Stimulated activated CD4-positive, alpha-beta T cell treated with anti-CD3 and anti-CD28 coated beads, Interleukin-1b, Interleukin-23, amount 100 ng/mL, for 4 hours (primary cell): ENCODE measurements at regions not wholly inside any gene's neighbourhood (a gene's known extent, or its start where the extent isn't known, plus 50 kb on each side); places are given as distances from the start of the nearest gene placed in this dataset.
"Not testable (repeated sequence)": the region's sequence is repeated elsewhere in the genome, so short reads cannot be mapped to it uniquely, and the experiment has no call there.

Source experiments
- DNase-seq, 2 donors: peaks; one replicate each; pipeline ENCODE4 v3.0.0-alpha.2; 2020; ENCODE audit warnings: low read depth in 2 of 2

DNA sequence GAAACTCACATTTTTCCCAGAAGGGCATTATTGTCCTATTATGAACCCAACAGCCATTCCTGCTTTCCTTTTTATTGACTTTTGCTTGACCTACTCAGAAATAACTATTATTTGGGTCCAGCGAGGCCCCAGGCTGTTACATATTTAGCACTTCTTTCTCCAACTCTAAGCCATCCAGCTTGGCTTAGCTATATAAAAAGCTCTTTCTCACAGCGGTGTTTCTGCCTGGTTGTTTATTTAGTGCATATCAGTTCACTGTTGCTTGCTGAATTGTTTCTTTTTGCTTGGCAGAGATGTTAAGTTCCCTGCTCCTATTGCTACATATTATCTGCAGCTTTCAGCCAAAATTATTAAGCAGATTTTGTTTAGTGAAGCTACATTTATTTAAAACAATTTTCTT lies 1156.8 kb upstream of the SEMA6A start:
- no peak for DNase-seq

DNA sequence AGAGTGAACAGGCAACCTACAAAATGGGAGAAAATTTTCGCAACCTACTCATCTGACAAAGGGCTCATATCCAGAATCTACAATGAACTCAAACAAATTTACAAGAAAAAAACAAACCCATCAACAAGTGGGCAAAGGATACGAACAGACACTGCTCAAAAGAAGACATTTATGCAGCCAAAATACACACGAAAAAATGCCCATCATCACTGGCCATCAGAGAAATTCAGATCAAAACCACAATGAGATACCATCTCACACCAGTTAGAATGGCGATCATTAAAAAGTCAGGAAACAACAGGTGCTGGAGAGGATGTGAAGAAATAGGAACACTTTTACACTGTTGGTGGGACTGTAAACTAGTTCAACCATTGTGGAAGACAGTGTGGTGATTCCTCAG lies 1146.2 kb upstream of the SEMA6A start:
- DNase-seq = not testable (repeated sequence)

DNA sequence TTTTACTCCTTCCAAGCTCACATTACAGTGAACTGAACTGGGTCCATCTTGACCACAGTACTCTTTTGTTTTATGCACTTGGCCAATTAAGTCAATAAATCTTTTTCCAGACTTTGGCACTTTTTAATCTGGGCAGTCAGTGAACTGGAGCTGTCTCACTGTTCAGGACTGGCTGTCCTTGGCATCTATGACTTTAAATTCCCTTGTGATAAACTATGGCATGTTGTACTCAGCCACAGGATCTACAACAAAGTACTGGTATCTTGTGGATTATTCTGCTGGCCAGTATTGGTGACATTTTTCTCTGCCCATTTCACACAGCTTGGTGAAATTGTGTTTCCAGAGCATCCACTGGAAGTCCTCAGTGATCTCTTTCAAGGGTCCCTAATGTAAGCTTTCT lies 1144.8 kb upstream of the SEMA6A start:
- no peak for DNase-seq

DNA sequence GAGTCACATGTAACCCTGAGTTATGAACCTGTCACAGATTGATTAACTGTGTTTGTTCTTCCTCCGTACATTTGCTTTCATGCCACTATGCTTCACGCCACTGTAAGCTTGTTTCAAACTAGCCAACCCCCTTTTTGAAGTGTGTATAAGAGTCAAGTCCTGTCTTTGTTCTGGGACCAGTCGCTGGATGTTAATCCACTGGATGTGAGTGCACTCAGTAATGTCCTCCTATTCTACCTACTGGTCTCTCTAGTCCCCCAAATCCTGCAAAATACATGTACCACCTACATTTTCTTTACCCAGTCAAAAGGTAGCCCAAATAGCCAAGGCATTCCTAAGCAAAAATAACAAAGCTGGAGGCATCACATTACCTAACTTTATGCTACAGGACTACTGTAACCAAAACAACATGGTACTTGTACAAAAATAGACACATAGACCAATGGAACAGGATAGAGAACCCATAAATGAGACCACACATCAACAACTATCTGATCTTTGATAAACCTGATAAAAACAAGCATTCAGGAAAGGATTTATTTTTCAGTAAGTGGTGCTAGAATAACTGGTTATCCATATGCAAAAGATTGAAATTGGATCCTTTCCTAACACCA lies 1139.1 kb upstream of the SEMA6A start:
- DNase-seq = no peak

DNA sequence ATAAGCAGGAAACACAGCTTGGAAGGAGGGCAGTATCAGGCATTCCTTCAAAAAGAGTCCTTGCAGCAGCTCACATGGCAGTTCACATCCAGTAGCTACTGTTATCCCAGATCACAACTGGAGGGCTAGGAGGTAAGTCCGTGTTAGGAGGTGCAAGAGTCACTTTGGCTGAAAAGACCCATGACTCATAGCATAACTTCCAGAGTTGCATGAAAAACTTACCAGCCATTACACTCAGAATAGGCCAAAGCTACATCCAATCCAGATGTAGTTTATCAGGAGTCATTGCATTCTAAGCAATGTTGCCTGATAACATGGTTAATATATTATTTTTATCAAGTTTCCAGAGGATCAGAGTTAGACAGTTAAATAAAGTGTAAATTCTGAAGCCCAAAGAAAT lies 1126.4 kb upstream of the SEMA6A start:
- DNase-seq = no peak

DNA sequence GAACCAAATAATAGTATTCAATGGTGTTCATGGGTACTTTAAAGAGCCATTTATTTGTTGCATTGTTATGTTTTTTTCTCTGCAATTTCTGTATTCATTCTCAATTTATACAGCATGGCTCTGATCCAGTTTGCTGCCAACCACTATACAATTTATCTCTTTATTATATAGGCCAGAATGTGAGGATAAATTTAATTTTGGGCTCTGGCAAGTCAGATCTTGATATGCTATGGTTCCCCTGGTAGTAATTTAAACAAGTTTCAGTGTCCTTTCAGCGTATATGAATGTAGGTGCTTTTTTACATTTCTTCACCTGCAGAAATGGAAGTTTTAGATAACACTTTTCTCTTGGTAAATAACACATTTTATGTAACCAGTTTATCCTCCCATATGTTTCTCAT lies 1118.0 kb upstream of the SEMA6A start:
- DNase-seq = no peak

DNA sequence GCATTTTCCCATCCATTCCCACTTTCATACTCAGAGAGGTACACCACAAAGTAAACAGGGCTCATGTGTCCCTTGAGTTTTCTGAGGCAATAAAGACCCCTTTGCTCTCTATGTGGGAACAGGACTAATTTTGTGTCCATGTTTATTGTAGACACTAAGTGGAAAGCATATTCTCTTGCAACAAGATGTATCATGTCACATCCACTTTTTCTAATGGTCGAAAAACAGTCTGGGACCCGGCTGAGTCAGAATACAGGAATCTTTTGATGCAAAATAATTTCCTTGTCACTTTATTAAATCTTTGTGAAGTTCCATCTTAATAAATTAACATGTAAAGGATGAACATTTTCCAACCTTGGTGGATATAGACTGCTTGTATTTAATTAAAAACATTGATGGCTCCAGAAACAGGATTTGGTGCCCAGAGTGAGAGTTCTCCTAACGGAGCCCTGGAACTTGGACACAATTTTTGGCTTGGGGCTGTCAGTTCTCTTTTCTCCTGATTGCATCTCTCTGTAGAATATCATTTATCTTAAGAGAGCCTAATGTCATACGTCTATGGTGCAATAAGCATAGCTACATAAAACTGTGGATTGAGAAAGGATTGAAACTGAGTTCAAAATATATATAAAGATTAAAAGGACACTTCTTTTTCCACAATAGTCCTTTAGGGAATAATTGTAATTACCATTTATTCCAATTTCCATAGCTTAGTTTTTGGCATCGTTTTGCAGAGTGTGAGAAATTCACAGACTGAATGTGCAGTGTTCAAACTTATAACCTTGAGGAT lies 1116.7 kb upstream of the SEMA6A start:
- DNase-seq = no peak

DNA sequence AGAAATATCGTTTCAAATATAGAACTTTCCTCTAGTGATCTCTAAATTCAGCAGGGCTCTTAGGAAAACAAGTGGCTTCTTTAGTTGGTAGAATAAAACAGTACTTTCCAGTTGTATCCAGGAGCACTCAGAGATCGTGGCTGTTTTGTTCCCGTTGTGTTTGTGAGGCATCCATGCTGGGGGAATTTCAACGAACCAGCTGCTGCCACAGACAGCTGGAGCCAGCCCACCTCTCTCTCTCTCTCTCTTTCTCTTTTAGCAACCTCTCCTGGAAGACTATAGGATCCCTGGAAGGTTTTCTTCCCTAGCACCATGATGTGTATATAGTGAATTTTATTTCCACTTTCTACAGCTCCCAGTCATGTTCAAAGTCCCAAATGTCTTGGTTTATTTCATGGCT lies 1116.0 kb upstream of the SEMA6A start:
- no peak for DNase-seq

DNA sequence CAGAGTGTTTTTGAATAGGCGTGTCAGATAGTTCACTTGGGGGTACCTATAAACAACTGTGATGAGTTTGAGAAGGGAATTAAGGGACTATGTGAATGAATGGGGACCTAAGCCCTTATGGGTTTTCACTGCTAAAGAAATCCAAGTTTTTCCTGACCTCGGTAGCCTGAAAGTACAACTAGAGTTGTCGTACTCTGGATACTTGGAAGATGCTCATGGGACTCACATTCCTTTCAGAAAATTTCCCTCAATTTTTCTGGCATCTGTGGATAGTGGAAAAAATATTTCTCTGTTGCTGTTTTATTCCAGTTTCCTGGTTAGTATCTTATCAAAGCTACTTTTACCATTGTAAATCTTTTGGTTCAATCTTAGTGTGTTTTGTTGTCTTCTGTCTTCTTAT lies 1112.3 kb upstream of the SEMA6A start:
- DNase-seq = no peak

DNA sequence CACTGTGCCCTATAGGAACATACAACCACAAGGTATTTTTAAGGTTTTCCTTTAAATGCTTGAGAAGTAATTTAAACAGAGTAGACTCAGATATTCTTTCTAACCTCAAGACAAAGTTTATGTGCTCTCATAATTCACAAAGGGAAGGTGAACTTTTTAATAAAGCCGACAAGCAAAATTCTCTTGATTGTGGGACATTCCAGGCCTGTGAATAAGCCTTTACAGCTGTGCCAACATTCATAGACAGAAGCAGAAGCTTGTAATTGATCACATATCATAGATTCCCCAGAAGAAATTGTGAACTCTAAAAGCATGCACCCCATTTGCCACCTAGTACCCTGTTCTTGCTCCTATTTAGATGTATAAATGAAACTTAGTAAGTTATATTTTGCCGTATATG lies 1107.8 kb upstream of the SEMA6A start:
- no peak for DNase-seq

DNA sequence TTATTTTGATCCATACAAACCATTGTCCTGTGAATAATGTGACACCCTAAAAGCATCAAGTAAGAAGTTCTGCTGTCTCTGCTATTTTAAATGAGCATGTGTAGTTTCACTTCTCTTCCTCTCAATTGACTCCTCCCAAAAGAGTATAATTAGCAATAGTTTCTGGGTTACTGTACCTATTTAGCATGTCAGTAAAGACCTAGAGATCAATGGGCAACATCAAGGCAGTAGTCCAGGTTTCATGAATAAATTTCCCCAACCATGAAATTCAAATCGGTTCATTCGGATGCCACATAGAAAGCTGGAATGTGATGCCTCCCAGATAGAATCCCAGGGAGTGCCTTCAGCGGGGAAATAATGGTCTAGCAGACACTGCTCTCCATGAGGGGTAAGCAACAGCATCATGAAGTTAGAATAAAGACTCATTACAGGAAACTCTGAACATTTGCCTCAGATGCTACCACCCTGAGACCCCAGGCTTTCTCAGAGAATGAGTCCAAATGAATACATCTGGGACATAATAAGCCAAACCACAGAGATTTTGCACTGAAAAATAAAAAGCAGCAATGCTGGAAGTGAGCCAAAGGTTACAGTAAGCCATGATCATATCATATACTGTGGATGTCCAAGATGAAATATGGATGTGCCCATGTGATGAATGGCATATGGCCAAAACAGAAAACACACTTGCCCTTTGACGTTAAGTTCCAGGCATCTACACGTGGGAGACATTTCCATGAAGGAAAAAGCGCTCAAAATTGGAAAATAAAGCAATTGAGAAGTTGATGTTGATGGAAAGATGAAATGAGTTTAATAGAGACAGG lies 1107.0 kb upstream of the SEMA6A start:
- DNase-seq = no peak

DNA sequence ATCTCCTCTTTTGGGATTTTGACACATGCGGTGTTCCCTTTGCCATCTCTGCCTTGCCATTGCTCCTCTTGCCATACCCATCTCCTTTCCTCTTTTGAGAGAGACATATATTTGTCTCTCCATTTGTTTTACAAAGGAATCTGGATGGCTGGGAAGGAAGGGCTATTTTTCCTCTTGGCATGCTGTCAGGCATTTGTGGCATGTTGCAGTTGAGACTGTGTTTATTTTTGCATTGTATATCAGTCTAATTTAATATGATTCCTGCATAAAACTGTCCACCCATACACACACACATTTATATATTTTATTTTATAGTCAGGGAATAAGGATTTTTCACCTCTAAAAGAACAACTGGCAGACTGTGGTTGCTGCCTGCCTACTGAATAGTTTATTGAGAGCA lies 1105.8 kb upstream of the SEMA6A start:
- no peak for DNase-seq

DNA sequence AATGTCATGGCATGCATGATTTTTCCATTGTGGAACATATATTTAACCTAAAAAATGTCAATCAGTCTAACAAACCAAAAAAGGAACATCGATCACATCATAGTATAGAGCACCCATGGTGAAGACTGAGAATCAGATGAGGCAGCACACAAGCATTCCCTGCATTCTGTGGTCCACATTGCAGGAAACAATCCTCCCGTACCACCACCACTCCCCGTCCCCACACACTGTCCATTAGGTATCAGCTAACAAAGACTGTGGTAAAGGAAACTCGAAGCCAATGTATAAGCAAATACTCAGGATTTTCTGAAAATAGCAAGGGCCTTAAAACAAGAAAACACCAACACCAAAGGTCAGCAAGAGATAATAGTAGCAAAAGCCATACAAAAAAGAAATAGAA lies 1104.4 kb upstream of the SEMA6A start:
- DNase-seq = no peak

DNA sequence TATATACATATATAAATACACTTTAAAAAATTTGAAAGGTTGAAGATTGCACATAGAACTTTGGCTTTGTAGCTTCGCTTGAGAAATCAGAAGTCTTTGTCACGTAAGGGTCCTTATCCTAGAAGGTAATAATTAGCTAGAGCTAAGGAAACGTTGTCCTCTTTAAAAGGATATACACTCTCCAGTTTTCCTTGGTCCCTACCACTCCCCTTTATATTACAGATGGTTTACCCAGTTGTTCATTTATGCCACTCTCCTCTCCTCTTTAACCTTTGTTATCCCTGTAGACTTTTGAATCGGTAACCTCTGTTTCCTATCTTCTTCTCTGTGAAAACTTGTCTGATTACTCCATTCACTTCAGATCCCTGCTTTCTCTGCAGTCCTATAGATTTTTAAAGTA lies 1101.0 kb upstream of the SEMA6A start:
- no peak for DNase-seq

DNA sequence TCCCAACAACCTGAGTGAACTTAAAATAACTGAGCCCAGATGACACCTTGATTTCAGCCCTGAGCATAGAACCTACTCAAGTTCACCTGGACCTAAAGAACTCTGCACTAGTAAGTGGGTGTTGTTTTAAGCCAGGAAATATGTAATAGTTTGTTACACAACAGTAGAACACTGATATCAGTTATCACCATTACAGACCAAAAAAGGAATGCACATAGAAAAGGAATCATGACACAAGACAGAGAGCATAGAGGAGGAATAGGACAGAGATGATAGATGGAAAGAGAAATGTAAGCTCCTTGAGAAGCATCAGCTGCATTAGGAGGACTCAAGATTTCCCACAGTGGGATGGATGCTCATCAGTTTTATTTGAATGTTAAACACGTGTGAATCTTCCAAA lies 1096.9 kb upstream of the SEMA6A start:
- no peak for DNase-seq

DNA sequence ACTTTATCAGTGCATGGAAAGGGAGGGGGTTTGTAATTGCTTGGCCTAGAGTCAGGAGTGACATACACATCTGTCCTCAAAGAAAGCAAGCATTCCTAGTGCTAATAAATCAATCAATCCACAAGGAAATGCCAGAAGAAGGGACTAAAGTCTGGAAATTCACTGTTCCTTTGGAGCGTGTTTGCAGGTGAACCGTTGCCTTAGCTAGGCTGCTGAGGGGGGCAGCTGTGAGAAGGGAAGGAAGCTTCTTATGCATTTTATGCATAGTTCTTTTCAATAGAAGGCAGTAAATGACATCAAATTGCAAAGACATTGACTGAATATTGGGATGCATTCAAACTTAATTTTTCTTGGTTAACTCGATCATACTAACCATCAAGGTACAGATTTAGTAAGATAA lies 1092.5 kb upstream of the SEMA6A start:
- no peak for DNase-seq

DNA sequence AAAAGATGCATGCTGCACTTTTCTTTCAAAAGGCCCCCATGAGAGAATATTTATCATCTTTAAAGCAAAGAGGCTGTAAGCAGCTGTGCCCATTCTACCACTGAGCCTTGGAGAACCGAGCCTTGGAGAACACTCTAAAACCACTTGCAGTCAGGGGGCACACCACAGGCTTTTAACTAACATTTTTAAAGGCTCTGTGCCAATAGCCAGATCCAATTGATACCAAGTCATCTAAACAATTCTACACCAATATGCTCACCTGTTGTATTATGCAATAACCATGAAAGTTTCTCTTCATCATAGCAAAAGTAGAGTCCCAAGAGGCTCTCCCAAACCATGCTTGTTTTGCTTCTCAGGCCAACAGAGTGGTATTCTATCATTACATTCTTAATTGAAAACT lies 1090.5 kb upstream of the SEMA6A start:
- no peak for DNase-seq

DNA sequence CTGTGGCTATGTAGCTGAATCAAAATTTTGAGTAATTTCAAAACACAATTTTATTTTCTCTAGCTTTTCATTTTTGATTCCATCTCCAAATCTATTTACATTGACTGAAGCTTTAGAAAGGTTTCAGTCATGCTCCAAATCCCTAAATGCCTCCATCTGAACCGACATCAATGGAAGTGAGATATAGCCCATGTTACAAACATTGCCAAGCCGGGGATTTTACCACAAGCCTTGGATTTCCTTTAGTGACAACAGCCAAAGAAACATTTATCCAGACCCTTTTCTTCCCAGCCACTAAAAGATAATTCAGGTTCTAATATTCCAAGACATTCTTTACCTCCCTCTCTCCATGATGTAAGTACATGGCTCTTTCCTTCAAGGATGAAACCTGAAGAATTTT lies 1087.7 kb upstream of the SEMA6A start:
- no peak for DNase-seq

DNA sequence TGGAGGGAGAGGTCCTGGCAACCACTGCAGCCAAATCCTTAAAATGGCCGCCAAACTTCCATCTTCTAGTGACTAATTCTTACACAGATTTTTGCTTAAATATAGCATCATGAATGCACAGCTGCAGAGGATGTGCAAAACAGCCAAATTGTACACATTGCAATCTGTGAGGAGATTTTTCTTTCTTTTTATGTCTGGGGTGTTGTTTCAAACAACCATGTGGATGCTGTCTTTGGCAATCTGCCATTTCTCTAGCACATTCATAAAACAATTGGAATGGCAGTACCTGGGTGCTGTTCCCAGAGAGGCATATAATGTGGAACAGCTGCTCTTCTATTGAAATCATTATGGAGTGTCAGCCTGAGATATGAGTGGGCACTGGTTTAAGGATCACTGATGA lies 1082.9 kb upstream of the SEMA6A start:
- DNase-seq = no peak

DNA sequence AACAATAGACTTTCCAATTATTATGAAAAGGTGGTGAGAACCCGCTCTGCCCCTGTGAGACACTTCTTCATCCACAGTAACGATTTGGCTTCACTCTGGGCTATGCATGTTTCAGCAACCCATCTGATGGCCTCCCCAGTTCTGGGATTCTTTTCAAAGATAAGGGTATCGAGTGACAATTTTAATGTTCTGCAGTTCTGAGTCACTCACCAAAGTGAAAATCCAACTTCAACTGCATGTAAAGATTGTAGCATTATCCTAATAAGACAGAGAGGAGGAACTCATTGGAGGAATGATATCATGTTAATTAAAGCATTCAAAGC lies 1078.3 kb upstream of the SEMA6A start:
- DNase-seq = no peak

DNA sequence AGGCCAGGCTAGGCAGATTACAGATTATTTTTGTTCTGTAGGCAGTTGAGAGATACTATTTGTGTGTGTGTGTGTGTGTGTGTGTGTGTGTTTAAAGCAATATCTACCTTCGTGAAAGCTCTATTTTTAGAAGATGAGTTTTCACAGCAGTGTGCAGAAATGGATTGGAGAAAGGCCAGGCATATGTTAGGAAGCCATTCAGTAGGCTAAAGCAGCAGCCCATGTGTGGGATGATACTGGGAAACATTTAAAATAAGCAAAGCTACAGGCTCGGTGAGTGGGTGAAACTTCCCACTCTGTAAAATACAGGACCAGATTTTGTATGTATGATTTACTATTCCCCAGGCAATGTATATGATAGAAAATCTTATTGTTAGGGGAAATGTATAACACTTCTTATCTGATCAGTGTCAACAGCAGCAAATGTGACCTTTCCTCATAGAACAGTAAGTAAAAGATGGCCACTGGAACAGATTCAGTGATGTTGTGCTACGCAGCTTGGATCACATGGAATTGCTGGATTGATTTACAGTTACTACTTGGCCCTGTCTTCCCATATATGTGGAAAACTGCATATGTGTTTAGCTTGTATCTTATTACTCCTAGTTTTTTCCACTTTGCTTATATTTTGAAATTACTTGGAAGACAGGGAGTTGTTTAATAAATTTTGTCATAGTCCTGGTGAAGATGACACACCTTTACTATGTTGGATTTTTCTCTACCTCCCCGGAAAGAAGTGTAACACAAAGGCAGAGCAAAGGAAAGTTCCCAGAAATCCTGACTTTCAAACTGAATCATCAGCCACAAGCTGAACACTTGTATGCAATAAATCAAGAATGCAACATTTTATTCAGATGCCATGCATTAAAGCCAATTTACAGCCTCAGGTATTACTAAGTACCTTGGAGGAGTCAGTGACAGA lies 1077.7 kb upstream of the SEMA6A start:
- DNase-seq = no peak

DNA sequence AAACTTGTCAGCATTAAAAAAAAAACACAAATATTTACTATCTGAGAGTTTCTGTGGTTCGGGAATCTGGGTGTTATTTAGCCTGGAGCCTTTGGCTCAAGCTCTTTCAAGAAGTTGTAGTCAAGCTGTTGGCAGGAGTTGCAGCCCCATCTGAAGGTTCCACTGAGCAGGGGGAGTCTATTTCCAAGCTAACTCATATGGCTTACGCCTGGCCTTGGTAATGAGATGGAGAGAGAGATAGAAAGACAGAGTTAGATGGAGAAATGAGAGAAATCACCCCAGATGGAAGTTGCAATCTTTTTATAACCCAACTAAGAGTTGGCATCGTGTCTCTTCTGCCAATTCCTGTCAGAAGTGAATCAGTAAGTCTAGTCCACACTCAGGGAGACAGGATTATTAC lies 1075.2 kb upstream of the SEMA6A start:
- DNase-seq = no peak
